ENCODE measurements at regions not wholly inside any gene's neighbourhood (a gene's known extent, or its start where the extent isn't known, plus 50 kb on each side); places are given as distances from the start of the nearest gene placed in this dataset.

GRCh38 chr14:65222440-65222858 lies 120.1 kb upstream of the MAX start:
- TF ChIP-seq POLR2AphosphoS5 (IDR thresholded peaks at IDR 0.05; ENCODE audit: low read depth, low read length) (no peak), REST (IDR thresholded peaks at IDR 0.05; ENCODE audit: insufficient read depth in 1 of 2, low read depth in 2 of 2, low read length in 2 of 2) (no peak), SIN3A (IDR thresholded peaks at IDR 0.05; ENCODE audit: borderline replicate concordance, insufficient read depth, low read length) (no peak), TAF1 (IDR thresholded peaks at IDR 0.05; ENCODE audit: borderline replicate concordance, insufficient read depth, low read length) (no peak)
